HepG2 (cell line): ENCODE measurements at regions not wholly inside any gene's neighbourhood (a gene's known extent, or its start where the extent isn't known, plus 50 kb on each side); places are given as distances from the start of the nearest gene placed in this dataset.

Experiments used
- ATAC-seq: fragments of 200-7000 bp; cut with Tn5 transposase; 3 replicates; pipeline ENCODE4 v1.9.1; 2020; ENCODE audit warnings: mild to moderate bottlenecking, moderate library complexity
- BruUV-seq: library from RNA; stranded (reverse); fragments of 400-500 nt; replicated peaks from 2 replicates; lab custom pipeline; 2021; lab: Mats Ljungman, UMichigan
- CTCF ChIA-PET: fragments of 300-600 bp; formaldehyde crosslinking; extraction: SDS; loops from one replicate; lab custom pipeline; 2021; ENCODE audit warnings: low total read pairs, inconsistent platforms, low intra/inter-chr PET ratio; lab: Yijun Ruan, JAX
- POLR2A ChIA-PET: fragments of 350-600 bp; sonication (Branson Sonifier 250); formaldehyde crosslinking; loops from one replicate; lab custom pipeline; 2020; ENCODE audit warnings: antibody characterized with exemption, inconsistent platforms; lab: Yijun Ruan, JAX
- DNase-seq: peaks from one replicate; pipeline ENCODE4 v3.0.0-alpha.2; 2015; ENCODE audit warnings: low spot score
- FAIRE-seq: peaks from 3 replicates; lab custom pipeline; 2011; peaks lifted over from hg19 to GRCh38; lab: Jason Lieb, UNC
- H2AFZ ChIP-seq: one replicate; pipeline ENCODE4 v1.6.1; 2011; ENCODE audit warnings: low read length, inconsistent platforms
- H3K27ac ChIP-seq: fragments of 300-600 bp; 3 replicates; pipeline ENCODE4 v1.8.0; 2011; ENCODE audit warnings: mixed run types, mild to moderate bottlenecking, mixed read lengths, low read length, inconsistent platforms; ENCODE audit not compliant: insufficient read depth; ENCODE audit errors: extremely low read length
- H3K27me3 ChIP-seq, 2 experiments: fragments of 200-600 bp in 1 of 2; 2 replicates in 1 of 2; 3 replicates in 1 of 2; pipeline versions ENCODE4 v1.6.0 to v1.8.0; 2011; ENCODE audit warnings: low read length in 2 of 2, mild to moderate bottlenecking in 2 of 2, moderate library complexity in 2 of 2, inconsistent platforms in 1 of 2; ENCODE audit not compliant: insufficient read depth in 2 of 2, control insufficient read depth in 1 of 2
- H3K36me3 ChIP-seq, 2 experiments: fragments of 200-600 bp in 1 of 2; replicated peaks in 1 of 2; 2 replicates in 1 of 2; 3 replicates in 1 of 2; pipeline versions ENCODE4 v1.5.1 to v1.8.0; 2011; ENCODE audit warnings: low read length in 2 of 2, inconsistent platforms in 1 of 2; ENCODE audit not compliant: insufficient read depth in 2 of 2, control insufficient read depth in 1 of 2
- H3K4me1 ChIP-seq: 2 replicates; pipeline ENCODE4 v1.5.1; 2012; ENCODE audit warnings: low read length, inconsistent platforms; ENCODE audit not compliant: insufficient read depth
- H3K4me2 ChIP-seq: 2 replicates; pipeline ENCODE4 v1.6.0; 2011; ENCODE audit warnings: low read depth, low read length, inconsistent platforms
- H3K4me3 ChIP-seq, 3 experiments: fragments of 200-600 bp in 1 of 3; sonication (generic), shearing (Covaris generic) in 1 of 3; replicated peaks in 1 of 3; 2 replicates each; pipeline ENCODE4 v1.5.1; 2011 to 2016; ENCODE audit warnings: low read length in 3 of 3, inconsistent platforms in 2 of 3, low read depth in 2 of 3, mild to moderate bottlenecking in 2 of 3, control low read depth in 1 of 3, mixed read lengths in 1 of 3; ENCODE audit not compliant: insufficient read depth in 1 of 3
- H3K79me2 ChIP-seq: one replicate; pipeline ENCODE4 v1.6.1; 2011; ENCODE audit warnings: low read length, inconsistent platforms; ENCODE audit not compliant: insufficient read depth
- H3K9ac ChIP-seq: 2 replicates; pipeline ENCODE4 v1.6.0; 2011; ENCODE audit warnings: mild to moderate bottlenecking, low read depth, low read length, inconsistent platforms; ENCODE audit not compliant: insufficient read depth
- H3K9me3 ChIP-seq: 2 replicates; pipeline ENCODE4 v1.5.1; 2012; ENCODE audit warnings: mild to moderate bottlenecking, low read length
- H4K20me1 ChIP-seq: 2 replicates; pipeline ENCODE4 v1.6.0; 2011; ENCODE audit warnings: inconsistent platforms, mild to moderate bottlenecking, low read length, moderate library complexity; ENCODE audit not compliant: insufficient read depth
- CAMTA2 ChIP-seq: sonication (generic); formaldehyde crosslinking; IDR thresholded peaks from 2 replicates; pipeline ENCODE4 v1.4.0; 2020; ENCODE audit warnings: mild to moderate bottlenecking, missing genetic modification reagents, borderline replicate concordance
- EED ChIP-seq: sonication (generic); formaldehyde crosslinking; IDR thresholded peaks from 2 replicates; pipeline ENCODE4 v1.5.0; 2020; ENCODE audit warnings: mild to moderate bottlenecking, missing genetic modification reagents
- FOXJ3 ChIP-seq: sonication (generic); formaldehyde crosslinking; IDR thresholded peaks from 2 replicates; pipeline ENCODE4 v1.4.0; 2020; ENCODE audit warnings: missing genetic modification reagents, mild to moderate bottlenecking, borderline replicate concordance
- SATB2 ChIP-seq: sonication (generic); formaldehyde crosslinking; IDR thresholded peaks from 2 replicates; pipeline ENCODE4 v1.5.0; 2020; ENCODE audit warnings: missing genetic modification reagents
- TGIF2 ChIP-seq: IDR thresholded peaks from 2 replicates; pipeline ENCODE4 v1.6.1; 2016; ENCODE audit warnings: control low read depth, missing compliant biosample characterization
- U2AF1 ChIP-seq: fragments of 200-400 bp; formaldehyde crosslinking; optimal IDR thresholded peaks from 2 replicates; pipeline ENCODE3; 2017; ENCODE audit warnings: mild to moderate bottlenecking, low read depth, low read length
- XBP1 ChIP-seq: sonication (generic); formaldehyde crosslinking; IDR thresholded peaks from 2 replicates; pipeline ENCODE4 v1.5.0; 2020; ENCODE audit warnings: missing genetic modification reagents
- ZNF256 ChIP-seq: sonication (generic); formaldehyde crosslinking; conservative IDR thresholded peaks from 2 replicates; pipeline ENCODE4 v1.4.0; 2020; ENCODE audit warnings: missing genetic modification reagents
- ZNF644 ChIP-seq: IDR thresholded peaks from 2 replicates; pipeline ENCODE4 v1.6.1; 2016; ENCODE audit warnings: low read depth
- ZNF883 ChIP-seq: sonication (generic); formaldehyde crosslinking; IDR thresholded peaks from 2 replicates; pipeline ENCODE4 v1.5.1; 2020; ENCODE audit warnings: mild to moderate bottlenecking, missing genetic modification reagents; ENCODE audit errors: not compliant biosample characterization
- WGBS: methylation state at CpG from one replicate; pipeline ENCODE4 v1.1.6; 2017; ENCODE audit warnings: low lambda C conversion rate; 5-methylcytosine and 5-hydroxymethylcytosine counted together
- in situ Hi-C: cut with HindIII; loops from 2 replicates; pipeline ENCODE4 v1.10.0; 2017; ENCODE audit warnings: low pct_unique_long_range_greater_than_20kb; ENCODE audit not compliant: extremely low pct_ligation_motif_present
- intact Hi-C: fragments of 100-400 bp; cut with micrococcal nuclease; formaldehyde crosslinking; loops from one replicate; pipeline ENCODE4 v1.10.0; 2022; ENCODE audit not compliant: unreplicated experiment
- TF ChIP-seq, protein P1 (sequence below): sonication (generic); formaldehyde crosslinking; IDR thresholded peaks from 2 replicates; pipeline ENCODE4 v1.8.1; 2023; ENCODE audit warnings: mild to moderate bottlenecking, missing genetic modification reagents
- TF ChIP-seq, protein P2 (sequence below): sonication (generic); formaldehyde crosslinking; IDR thresholded peaks from one replicate; pipeline ENCODE4 v1.5.1; 2020; ENCODE audit warnings: mild to moderate bottlenecking, missing genetic modification reagents; ENCODE audit errors: not compliant biosample characterization
- TF ChIP-seq, protein P3 (sequence below): sonication (generic); formaldehyde crosslinking; IDR thresholded peaks from 2 replicates; pipeline ENCODE4 v1.5.0; 2020; ENCODE audit warnings: mild to moderate bottlenecking, missing genetic modification reagents, borderline replicate concordance

DNA sequence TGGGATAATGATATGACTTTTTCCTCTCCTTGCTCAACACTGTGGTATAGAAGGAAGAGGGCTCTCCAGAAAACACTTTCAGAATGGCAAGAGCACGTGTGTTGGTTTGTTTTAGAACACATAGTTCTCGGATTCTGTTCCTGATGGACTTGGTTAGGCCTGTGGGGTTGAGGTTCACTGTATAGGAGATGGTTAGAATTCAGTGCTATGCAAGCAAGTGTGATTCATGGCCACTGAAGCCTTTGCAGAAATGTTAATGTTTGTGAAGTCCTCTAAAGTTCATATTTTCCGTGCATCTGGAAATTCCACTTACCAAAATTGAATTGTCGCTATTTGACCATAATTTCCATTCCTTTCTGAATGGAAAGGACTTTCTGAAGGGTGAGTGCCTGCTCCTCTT is 233.2 kb upstream of the DDHD1 start (continued):
- no peak for TF ChIP-seq U2AF1
- TF ChIP-seq FOXJ3: no peak
- no peak for TF ChIP-seq ZNF256 (CRISPR knock-in tag)
- TF ChIP-seq XBP1 (CRISPR knock-in tag): no peak
- TF ChIP-seq, protein P1, sequence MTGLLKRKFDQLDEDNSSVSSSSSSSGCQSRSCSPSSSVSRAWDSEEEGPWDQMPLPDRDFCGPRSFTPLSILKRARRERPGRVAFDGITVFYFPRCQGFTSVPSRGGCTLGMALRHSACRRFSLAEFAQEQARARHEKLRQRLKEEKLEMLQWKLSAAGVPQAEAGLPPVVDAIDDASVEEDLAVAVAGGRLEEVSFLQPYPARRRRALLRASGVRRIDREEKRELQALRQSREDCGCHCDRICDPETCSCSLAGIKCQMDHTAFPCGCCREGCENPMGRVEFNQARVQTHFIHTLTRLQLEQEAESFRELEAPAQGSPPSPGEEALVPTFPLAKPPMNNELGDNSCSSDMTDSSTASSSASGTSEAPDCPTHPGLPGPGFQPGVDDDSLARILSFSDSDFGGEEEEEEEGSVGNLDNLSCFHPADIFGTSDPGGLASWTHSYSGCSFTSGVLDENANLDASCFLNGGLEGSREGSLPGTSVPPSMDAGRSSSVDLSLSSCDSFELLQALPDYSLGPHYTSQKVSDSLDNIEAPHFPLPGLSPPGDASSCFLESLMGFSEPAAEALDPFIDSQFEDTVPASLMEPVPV (CRISPR knock-in tag): no peak

DNA sequence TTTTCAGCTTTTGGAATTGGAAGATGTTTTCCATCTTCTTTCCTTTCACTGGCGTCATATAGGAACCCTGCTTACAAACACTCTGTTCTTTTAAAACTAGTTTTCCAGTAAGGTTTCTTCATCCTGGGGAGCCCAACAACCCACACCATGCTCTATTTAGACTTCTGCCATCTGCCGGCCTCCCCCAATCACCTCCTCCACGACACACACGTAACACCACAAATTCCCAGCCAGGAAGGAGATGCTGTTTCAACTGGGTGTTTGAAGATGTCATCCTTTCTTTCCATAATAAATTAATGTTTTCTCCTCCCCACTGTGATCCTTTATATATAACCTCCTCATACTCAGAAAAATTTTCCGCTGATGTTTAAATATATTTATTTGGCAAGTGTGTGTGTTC is 231.4 kb upstream of the DDHD1 start:
- no peak for FAIRE-seq
- H2AFZ ChIP-seq: no peak overlapping the region
- H3K4me2 ChIP-seq: no peak overlapping the region
- no peaks in the 10 kb centered on the region for H3K4me1 ChIP-seq
- ATAC-seq: no peak
- POLR2A ChIA-PET: no interaction called here
- WGBS: 65% methylated on average over 5 of the region's 5 CpGs
- no peak overlapping the region for H3K9ac ChIP-seq
- H3K27me3 ChIP-seq: peaks cover 0 to 13% of the 10 kb centered on the region in 2 experiments; a peak in 4 of 5 replicates
- intact Hi-C loops: no loop called here
- CTCF ChIA-PET: no interaction called here
- in situ Hi-C loops: no loop called here
- no peaks in the 10 kb centered on the region for H3K79me2 ChIP-seq
- BruUV-seq: no TSS peak
- H3K4me3 ChIP-seq: no peak overlapping the region
- DNase-seq: no peak
- H4K20me1 ChIP-seq: no peaks in the 10 kb centered on the region
- H3K36me3 ChIP-seq: no peaks in the 10 kb centered on the region
- no peaks in the 10 kb centered on the region for H3K9me3 ChIP-seq
- no peak overlapping the region for H3K27ac ChIP-seq
- TF ChIP-seq SATB2 (CRISPR knock-in tag) (no peak), CAMTA2 (CRISPR knock-in tag) (no peak), ZNF644 (no peak), ZNF883 (CRISPR knock-in tag) (no peak), EED (no peak), TGIF2 (CRISPR knock-in tag) (no peak)
- TF ChIP-seq, protein P2, sequence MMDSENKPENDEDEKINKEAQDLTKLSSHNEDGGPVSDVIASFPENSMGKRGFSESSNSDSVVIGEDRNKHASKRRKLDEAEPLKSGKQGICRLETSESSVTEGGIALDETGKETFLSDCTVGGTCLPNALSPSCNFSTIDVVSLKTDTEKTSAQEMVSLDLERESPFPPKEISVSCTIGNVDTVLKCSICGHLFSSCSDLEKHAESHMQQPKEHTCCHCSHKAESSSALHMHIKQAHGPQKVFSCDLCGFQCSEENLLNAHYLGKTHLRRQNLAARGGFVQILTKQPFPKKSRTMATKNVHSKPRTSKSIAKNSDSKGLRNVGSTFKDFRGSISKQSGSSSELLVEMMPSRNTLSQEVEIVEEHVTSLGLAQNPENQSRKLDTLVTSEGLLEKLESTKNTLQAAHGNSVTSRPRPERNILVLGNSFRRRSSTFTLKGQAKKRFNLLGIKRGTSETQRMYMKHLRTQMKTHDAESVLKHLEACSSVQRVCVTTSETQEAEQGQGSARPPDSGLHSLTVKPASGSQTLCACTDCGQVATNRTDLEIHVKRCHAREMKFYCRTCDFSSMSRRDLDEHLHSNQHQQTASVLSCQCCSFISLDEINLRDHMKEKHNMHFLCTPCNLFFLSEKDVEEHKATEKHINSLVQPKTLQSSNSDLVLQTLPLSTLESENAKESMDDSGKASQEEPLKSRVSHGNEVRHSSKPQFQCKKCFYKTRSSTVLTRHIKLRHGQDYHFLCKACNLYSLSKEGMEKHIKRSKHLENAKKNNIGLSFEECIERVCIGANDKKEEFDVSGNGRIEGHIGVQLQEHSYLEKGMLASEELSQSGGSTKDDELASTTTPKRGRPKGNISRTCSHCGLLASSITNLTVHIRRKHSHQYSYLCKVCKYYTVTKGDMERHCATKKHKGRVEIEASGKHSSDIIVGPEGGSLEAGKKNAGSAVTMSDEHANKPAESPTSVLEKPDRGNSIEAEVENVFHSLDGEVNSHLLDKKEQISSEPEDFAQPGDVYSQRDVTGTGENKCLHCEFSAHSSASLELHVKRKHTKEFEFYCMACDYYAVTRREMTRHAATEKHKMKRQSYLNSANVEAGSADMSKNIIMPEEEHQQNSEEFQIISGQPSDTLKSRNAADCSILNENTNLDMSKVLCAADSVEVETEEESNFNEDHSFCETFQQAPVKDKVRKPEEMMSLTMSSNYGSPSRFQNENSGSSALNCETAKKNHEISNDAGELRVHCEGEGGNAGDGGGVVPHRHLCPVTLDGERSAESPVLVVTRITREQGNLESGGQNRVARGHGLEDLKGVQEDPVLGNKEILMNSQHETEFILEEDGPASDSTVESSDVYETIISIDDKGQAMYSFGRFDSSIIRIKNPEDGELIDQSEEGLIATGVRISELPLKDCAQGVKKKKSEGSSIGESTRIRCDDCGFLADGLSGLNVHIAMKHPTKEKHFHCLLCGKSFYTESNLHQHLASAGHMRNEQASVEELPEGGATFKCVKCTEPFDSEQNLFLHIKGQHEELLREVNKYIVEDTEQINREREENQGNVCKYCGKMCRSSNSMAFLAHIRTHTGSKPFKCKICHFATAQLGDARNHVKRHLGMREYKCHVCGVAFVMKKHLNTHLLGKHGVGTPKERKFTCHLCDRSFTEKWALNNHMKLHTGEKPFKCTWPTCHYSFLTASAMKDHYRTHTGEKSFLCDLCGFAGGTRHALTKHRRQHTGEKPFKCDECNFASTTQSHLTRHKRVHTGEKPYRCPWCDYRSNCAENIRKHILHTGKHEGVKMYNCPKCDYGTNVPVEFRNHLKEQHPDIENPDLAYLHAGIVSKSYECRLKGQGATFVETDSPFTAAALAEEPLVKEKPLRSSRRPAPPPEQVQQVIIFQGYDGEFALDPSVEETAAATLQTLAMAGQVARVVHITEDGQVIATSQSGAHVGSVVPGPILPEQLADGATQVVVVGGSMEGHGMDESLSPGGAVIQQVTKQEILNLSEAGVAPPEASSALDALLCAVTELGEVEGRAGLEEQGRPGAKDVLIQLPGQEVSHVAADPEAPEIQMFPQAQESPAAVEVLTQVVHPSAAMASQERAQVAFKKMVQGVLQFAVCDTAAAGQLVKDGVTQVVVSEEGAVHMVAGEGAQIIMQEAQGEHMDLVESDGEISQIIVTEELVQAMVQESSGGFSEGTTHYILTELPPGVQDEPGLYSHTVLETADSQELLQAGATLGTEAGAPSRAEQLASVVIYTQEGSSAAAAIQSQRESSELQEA (CRISPR knock-in tag): no peak
- TF ChIP-seq, protein P3, sequence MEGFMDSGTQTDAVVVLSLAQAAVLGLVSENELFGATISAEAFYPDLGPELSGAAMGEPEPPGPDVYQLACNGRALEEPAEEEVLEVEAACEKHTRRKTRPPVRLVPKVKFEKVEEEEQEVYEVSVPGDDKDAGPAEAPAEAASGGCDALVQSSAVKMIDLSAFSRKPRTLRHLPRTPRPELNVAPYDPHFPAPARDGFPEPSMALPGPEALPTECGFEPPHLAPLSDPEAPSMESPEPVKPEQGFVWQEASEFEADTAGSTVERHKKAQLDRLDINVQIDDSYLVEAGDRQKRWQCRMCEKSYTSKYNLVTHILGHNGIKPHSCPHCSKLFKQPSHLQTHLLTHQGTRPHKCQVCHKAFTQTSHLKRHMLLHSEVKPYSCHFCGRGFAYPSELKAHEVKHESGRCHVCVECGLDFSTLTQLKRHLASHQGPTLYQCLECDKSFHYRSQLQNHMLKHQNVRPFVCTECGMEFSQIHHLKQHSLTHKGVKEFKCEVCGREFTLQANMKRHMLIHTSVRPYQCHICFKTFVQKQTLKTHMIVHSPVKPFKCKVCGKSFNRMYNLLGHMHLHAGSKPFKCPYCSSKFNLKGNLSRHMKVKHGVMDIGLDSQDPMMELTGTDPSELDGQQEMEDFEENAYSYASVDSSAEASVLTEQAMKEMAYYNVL (CRISPR knock-in tag): no peak
